Naive thymus-derived CD8-positive, alpha-beta T cell (primary cell): ENCODE measurements at regions not wholly inside any gene's neighbourhood (a gene's known extent, or its start where the extent isn't known, plus 50 kb on each side); places are given as distances from the start of the nearest gene placed in this dataset.

Source experiments
- ATAC-seq, 2 donors: fragments of 150-1000 bp; cut with Tn5 transposase in 1 of 2; sonication (Bioruptor Pico), chemical (Tn5 transposase) in 1 of 2; 1 replicate in 1 of 2; 2 replicates in 1 of 2; pipeline ENCODE4 v1.10.0; 2021; ENCODE audit warnings: mild to moderate bottlenecking in 2 of 2, moderate library complexity in 2 of 2
- POLR2A ChIA-PET: fragments of 350-600 bp; sonication (Branson Sonifier 250); formaldehyde crosslinking; loops from one replicate; lab custom pipeline; 2021; ENCODE audit warnings: antibody characterized with exemption; lab: Charles Lee
- DNase-seq, 10 donors: peaks; one replicate each; pipeline versions ENCODE4 v3.0.0 to v3.0.0-alpha.2; 2020 to 2022
- H3K27ac Mint-ChIP-seq, 10 donors: one replicate each; pipeline ENCODE4 v1.8.0; 2020 to 2022; ENCODE audit warnings: mild to moderate bottlenecking in 10 of 10, mixed read lengths in 10 of 10, moderate library complexity in 4 of 10, inconsistent platforms in 1 of 10
- H3K27me3 Mint-ChIP-seq, 5 donors: one replicate each; pipeline ENCODE4 v1.8.0; 2021 to 2022; ENCODE audit warnings: mixed read lengths in 5 of 5
- H3K36me3 Mint-ChIP-seq, 3 donors: one replicate each; pipeline ENCODE4 v1.8.0; 2020 to 2022; ENCODE audit warnings: mixed read lengths in 3 of 3, mild to moderate bottlenecking in 2 of 3, inconsistent platforms in 1 of 3
- H3K4me1 Mint-ChIP-seq, 4 donors: one replicate each; pipeline ENCODE4 v1.8.0; 2021 to 2022; ENCODE audit warnings: mixed read lengths in 4 of 4
- H3K4me3 Mint-ChIP-seq, 10 donors: one replicate each; pipeline ENCODE4 v1.8.0; 2020 to 2022; ENCODE audit warnings: mild to moderate bottlenecking in 10 of 10, mixed read lengths in 10 of 10, moderate library complexity in 6 of 10, inconsistent platforms in 1 of 10
- H3K9me3 Mint-ChIP-seq, 9 donors: one replicate each; pipeline ENCODE4 v1.8.0; 2020 to 2022; ENCODE audit warnings: mixed read lengths in 9 of 9, mild to moderate bottlenecking in 3 of 9, inconsistent platforms in 1 of 9, moderate library complexity in 1 of 9

DNA sequence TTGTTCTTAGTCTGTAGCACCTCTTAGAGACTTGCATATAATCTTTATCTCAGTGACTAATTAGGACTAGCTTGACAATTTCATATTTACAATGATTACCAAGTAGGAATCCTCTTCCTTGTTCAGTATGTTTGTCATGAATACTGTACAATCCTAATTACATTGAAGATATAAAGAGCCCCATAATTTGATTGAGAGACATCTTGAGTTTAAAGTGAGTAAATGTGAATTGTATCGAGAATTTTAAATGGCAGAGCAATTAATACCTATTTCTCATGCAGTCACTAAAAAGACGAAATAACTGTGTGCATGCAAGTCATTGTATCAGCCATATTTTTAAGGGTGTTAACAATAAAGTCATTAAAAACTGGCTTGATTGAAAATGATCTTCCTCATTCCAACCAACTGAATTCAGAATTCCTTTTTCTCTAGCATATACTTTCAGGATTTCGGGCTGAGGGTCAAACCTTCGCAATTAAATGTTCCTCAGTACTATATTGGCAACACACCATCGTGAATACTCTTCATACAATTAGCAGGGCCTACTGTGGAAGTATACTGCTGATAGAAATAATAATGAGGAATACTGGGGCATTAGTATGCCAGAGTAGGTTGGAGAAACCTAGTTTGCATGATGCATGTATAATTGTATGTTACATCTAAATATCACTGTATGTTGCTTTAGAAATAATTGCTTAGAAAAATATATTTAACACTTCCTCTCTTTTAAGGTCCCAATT is 284.7 kb upstream of the TMEM161B start:
- ATAC-seq (no peak), DNase-seq (no peak)
- Mint-ChIP-seq H3K9me3 (no peaks in the 10 kb centered on the region), H3K27ac (no peak overlapping the region), H3K4me1 (peaks cover 4 to 7% (median 6%) of the 10 kb centered on the region in 4 donors), H3K36me3 (no peaks in the 10 kb centered on the region), H3K27me3 (peaks cover 0 to 16% (median 4%) of the 10 kb centered on the region in 5 donors), H3K4me3 (no peak overlapping the region)
- POLR2A ChIA-PET, result no interaction called here

DNA sequence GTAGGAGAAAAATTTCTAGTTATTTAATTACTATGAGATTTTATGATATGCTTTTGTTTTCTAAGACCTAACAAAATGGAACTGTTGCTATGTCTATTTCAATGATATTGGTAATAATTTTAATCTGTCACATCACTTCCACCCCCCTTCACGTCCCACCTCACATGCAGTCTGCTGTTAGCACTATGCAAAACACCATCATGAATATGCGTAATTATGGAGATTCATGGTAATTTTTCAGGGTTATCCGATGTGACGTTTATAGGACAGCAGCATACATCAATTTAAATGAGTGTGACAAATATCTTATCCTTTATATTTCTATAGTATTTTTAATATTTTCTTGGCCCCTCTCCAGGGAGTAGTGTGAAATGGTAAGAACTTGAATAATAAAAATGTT is 283.8 kb upstream of the TMEM161B start:
- no peaks in the 10 kb centered on the region for H3K9me3 Mint-ChIP-seq
- peaks cover 0 to 9% (median 0%) of the 10 kb centered on the region in 5 donors for H3K27me3 Mint-ChIP-seq
- POLR2A ChIA-PET, result no interaction called here
- H3K4me1 Mint-ChIP-seq, result peaks cover 4 to 7% (median 6%) of the 10 kb centered on the region in 4 donors
- no peaks in the 10 kb centered on the region for H3K36me3 Mint-ChIP-seq
- ATAC-seq (no peak), DNase-seq (no peak)
- no peak overlapping the region for H3K27ac Mint-ChIP-seq
- H3K4me3 Mint-ChIP-seq, result no peak overlapping the region

DNA sequence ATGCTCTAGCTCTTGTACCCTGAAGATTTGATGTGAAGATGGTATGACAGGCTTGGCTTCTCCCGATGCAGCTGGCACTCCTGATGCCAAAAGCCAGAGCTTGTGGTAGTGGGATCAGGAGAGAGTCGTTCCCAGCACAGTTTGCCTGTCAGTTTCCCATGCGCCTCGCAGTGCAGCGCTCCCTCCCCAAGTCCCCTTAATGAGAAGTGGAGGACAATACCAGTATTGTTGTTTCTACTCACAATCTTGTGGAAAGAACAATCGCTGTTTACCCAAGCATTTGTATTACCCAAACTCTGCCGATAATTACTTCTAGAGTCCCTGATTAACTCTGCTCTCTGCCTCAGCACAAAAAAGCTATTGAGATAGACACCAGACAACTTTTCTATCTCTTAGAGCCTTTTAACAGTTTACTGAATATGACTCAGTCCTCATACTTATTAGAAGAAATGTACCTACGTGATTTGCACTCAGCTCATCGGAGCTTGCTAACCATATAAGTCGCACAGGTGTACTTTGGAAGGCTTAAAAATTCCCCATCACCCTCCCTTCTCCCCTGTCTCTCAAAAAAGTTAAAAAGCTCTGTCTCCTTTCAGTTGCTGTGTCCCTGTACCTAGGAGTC is 283.2 kb upstream of the TMEM161B start:
- Mint-ChIP-seq H3K9me3 (no peaks in the 10 kb centered on the region), H3K27me3 (peaks cover 0 to 3% (median 0%) of the 10 kb centered on the region in 5 donors), H3K4me1 (peaks cover 4 to 7% (median 6%) of the 10 kb centered on the region in 4 donors), H3K36me3 (no peaks in the 10 kb centered on the region), H3K4me3 (no peak overlapping the region), H3K27ac (no peak overlapping the region)
- no peak for ATAC-seq
- POLR2A ChIA-PET, result no interaction called here
- DNase-seq, result no peak

DNA sequence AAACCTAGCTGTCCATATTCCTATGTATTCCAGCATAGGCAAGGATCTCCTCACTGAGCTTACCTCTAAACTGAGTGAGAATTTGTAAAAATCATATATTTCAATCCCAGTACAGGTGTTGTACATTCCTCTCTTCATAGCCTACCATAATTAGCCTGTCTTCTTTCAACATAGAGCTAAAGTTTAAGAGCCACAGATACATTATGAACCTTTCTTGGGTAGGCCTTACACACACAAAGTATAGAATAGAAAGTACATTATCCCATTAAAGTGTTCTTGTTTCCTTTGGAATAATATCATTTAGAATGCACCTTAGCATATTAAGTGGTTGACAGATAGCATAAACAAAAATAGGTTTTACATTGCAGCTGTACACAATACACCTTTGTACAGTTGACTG is 282.1 kb upstream of the TMEM161B start:
- H3K9me3 Mint-ChIP-seq, result no peaks in the 10 kb centered on the region
- H3K4me3 Mint-ChIP-seq, result no peak overlapping the region
- H3K27ac Mint-ChIP-seq, result no peak overlapping the region
- DNase-seq, result no peak
- H3K36me3 Mint-ChIP-seq, result no peaks in the 10 kb centered on the region
- peaks cover 2 to 4% (median 2%) of the 10 kb centered on the region in 4 donors for H3K4me1 Mint-ChIP-seq
- H3K27me3 Mint-ChIP-seq, result no peaks in the 10 kb centered on the region
- no peak for ATAC-seq
- POLR2A ChIA-PET, result no interaction called here

DNA sequence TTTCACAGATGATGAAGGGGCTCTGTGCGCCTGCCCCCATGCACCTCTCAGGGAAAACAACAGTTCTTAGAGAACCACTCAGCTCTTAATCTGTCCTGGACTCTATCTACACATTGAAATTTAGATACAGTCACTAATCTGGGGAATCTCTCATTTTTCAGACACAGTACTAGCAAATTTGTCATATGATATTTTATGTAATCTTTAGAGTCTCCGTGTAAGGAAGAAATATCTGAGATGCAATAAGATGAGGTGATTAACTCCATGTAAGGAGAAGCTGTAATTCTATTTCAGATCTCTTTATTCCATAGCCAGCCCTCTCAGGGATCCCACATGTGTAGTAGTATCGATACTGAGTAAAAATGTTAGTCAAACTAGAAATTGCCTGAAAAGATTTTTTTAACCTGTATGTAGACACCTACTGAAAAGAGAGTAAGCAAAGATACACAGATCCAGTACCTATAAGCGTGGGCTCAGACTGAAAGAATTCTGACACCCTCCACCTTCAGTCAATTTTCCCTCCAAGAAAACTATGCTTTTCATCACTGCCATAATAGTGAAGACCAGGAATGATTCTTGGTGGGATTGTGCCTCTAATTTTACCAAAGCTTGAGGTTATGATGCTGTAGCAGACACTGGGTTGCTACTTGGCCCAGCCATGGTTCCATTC is 279.6 kb upstream of the TMEM161B start:
- H3K27ac Mint-ChIP-seq, result no peak overlapping the region
- peaks cover 4 to 18% (median 7%) of the 10 kb centered on the region in 5 donors for H3K27me3 Mint-ChIP-seq

DNA sequence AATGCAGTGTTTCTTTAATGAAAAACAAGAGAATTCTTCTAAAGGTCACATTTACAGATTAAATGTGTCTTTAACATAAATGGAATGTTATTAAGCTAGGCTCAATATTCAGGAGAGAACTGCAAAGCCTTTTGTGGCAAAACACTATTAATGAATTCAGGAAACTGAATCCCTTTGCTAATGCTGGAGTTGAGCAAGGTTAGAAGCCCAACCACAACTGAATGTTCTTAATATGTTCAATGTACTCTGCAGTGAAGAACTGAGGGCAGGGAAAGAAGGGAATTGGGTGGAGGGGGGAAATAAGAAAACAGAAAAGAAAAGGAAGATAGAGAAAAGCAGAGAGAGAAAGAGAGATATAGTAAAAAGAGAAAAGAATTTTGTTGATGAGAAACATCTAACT is 276.7 kb upstream of the TMEM161B start:
- ATAC-seq (no peak), DNase-seq (no peak)
- Mint-ChIP-seq H3K4me3 (no peak overlapping the region), H3K9me3 (no peaks in the 10 kb centered on the region), H3K27ac (peak overlapping the region in 1 of 10 donors; percentile 6), H3K4me1 (no peaks in the 10 kb centered on the region), H3K36me3 (no peaks in the 10 kb centered on the region), H3K27me3 (peaks cover 5 to 18% (median 7%) of the 10 kb centered on the region in 5 donors)
- POLR2A ChIA-PET, result no interaction called here

More for the DNA sequence above, 279.6 kb upstream of the TMEM161B start:
- Mint-ChIP-seq H3K36me3 (no peaks in the 10 kb centered on the region), H3K4me3 (no peak overlapping the region), H3K4me1 (no peaks in the 10 kb centered on the region), H3K9me3 (no peaks in the 10 kb centered on the region)
- no peak for DNase-seq
- POLR2A ChIA-PET, result no interaction called here
- no peak for ATAC-seq

DNA sequence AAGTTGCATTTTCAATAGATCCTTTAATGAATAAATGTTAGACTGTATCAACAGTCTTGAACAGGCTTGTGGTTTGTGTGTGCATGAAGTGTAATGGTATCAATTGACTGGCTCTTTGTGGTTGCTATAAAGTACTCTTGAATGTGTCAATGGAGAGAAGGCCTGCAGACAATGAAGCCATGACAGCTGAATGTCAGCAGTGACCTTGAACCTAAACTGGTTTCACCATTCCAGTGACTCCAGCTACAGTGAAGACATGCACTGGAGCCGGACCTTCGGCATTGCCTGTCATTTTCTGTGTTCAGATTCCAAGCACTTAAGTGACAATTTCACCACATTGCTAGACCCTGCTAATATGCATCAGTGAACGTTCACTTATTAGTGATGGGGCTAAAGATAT is 276.0 kb upstream of the TMEM161B start:
- H3K4me3 Mint-ChIP-seq, result no peak overlapping the region
- no peak for DNase-seq
- H3K4me1 Mint-ChIP-seq, result no peaks in the 10 kb centered on the region
- H3K27me3 Mint-ChIP-seq, result peaks cover 7 to 20% (median 8%) of the 10 kb centered on the region in 5 donors
- POLR2A ChIA-PET, result no interaction called here
- no peaks in the 10 kb centered on the region for H3K36me3 Mint-ChIP-seq
- H3K27ac Mint-ChIP-seq, result no peak overlapping the region
- H3K9me3 Mint-ChIP-seq, result no peaks in the 10 kb centered on the region
- no peak for ATAC-seq

DNA sequence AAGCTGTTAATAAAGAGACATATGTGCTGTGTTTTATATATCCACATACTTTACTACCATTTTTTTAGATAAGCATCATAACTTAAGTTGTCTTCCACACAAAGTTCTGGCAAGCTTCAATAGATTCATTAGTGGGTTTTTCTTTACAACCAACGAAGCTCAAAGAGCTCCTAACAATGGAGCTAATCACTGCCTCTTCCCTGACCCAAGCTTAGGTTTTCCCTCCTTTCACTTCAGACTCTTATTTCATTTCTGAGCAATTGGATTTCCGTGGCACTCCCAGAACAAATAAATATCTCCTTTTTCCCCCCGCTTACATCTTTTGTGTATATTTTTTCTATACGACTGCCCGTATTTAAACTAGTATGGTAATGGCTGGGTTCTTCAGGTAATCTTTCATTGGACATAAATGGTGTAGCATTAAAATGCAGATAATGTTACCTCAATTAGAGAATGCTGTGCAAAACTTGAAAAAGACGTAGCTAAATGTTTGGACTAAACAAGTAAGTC is 275.5 kb upstream of the TMEM161B start:
- POLR2A ChIA-PET, result no interaction called here
- Mint-ChIP-seq H3K4me1 (no peaks in the 10 kb centered on the region), H3K4me3 (no peak overlapping the region), H3K27ac (no peak overlapping the region), H3K27me3 (peaks cover 11 to 25% (median 12%) of the 10 kb centered on the region in 5 donors), H3K9me3 (no peaks in the 10 kb centered on the region), H3K36me3 (no peaks in the 10 kb centered on the region)
- DNase-seq, result no peak
- ATAC-seq, result no peak

DNA sequence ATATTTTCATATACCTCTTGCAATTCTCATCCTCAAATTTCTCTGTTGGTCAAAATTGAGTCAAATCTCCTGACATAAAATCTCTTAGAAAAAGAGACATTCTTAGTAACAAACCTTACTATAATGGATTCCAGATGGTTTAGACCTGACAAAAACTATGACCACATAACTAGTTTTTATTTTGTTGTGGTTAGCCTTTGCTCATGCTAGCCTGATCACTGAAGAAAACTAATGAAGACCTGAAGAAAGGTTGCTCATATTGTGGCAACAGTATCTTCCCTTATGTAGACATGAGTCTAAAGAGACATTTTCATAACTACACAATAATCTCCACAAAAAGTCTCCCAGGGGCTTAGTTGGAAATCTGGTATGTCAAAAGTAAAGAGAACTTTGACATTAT is 274.1 kb upstream of the TMEM161B start:
- Mint-ChIP-seq H3K4me3 (no peak overlapping the region), H3K27me3 (peaks cover 12 to 37% (median 20%) of the 10 kb centered on the region in 5 donors), H3K27ac (no peak overlapping the region), H3K36me3 (peaks cover 0 to 2% (median 0%) of the 10 kb centered on the region in 3 donors), H3K9me3 (no peaks in the 10 kb centered on the region), H3K4me1 (no peaks in the 10 kb centered on the region)
- DNase-seq (no peak), ATAC-seq (no peak)
- POLR2A ChIA-PET, result no interaction called here

DNA sequence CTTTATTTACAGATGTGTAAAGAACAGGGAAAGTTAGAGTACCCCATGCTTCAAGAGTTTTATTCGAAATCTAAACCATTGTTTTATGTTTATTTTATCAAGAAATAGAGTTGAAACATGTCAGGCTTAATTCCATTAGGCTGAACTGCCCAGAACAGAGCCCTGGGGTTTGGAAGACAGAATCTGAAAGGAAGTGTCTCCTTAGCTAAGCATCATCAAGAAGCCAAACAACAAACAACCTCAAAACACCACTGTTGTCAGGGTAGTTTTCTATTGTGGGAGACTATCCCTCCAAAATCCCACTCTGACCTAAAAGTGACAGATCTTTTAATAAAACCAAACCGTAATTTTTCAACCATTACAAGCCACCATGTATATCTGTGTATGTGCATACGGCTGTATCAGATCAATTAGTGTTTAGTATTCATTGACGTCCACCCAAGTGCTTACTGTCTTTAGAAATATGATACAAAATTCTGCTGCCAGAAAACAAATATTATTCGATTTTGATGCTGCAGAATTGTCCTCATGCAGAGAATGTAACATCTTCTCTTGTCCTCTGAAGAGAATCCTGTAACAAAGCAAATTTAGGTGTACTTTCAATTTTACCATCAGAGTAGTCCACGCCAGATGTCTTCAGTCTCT is 271.9 kb upstream of the TMEM161B start:
- ATAC-seq, result no peak
- no peak overlapping the region for H3K4me3 Mint-ChIP-seq
- POLR2A ChIA-PET, result no interaction called here
- no peaks in the 10 kb centered on the region for H3K9me3 Mint-ChIP-seq
- no peak overlapping the region for H3K27ac Mint-ChIP-seq
- H3K4me1 Mint-ChIP-seq, result no peaks in the 10 kb centered on the region
- DNase-seq, result no peak
- H3K27me3 Mint-ChIP-seq, result peaks cover 15 to 48% (median 23%) of the 10 kb centered on the region in 5 donors
- H3K36me3 Mint-ChIP-seq, result peaks cover 0 to 2% (median 0%) of the 10 kb centered on the region in 3 donors

DNA sequence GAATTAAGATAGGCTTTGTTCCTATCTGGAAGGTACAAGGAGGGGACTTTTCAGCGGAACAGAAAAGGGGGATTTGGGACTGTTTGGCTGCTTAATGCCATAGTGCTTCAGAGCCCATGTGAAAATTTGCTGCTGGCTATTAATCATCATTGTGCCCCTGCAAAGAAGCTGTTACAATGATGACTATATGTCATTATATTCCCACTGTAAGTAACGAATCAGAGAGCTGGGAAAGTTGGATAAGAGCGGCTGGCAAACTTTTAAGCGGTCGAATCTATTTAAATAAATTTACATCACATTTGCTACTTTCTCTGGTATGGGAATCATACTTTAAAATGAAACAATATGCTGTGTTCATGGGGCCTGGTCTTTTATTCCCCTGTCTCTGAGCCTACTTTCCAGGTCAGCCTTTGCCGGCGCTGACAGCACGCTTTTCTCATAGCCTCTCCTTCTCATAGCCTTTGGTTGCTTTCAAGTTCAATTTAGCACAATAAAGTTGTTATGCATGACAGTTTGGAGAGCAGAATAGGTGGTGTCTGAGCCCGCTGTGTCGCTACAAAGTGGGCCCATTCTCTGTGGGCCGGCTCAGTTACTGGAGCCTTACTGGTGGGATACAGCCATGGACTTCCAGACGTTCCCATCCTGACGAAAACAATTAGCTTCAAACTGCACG is 271.2 kb upstream of the TMEM161B start:
- Mint-ChIP-seq H3K27me3 (peaks cover 12 to 41% (median 24%) of the 10 kb centered on the region in 5 donors), H3K36me3 (peaks cover 0 to 2% (median 0%) of the 10 kb centered on the region in 3 donors), H3K4me3 (no peak overlapping the region), H3K4me1 (no peaks in the 10 kb centered on the region), H3K9me3 (no peaks in the 10 kb centered on the region), H3K27ac (no peak overlapping the region)
- POLR2A ChIA-PET, result no interaction called here
- DNase-seq, result no peak
- no peak for ATAC-seq

DNA sequence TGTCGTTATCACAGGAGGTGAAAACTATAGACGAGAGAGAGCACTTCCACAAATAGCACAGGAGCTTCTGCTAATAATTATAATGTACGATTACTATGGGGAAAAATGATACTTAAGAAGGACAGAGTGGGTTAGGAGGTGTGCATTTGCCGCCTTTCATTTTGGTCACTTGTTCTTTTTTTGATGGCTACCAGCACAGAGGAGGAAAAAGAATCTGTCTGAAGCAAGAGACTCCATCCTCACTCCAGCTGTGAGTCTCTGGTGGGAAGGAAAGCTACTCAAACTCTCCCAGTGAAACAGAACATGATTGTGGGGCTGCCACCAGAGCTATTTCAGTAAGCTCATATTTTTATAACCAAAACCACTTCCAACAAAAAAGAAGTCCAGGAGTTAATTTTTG is 270.4 kb upstream of the TMEM161B start:
- H3K9me3 Mint-ChIP-seq, result peaks cover 0 to under 1% (median 0%) of the 10 kb centered on the region in 9 donors
- POLR2A ChIA-PET, result no interaction called here
- no peak overlapping the region for H3K4me3 Mint-ChIP-seq
- H3K27me3 Mint-ChIP-seq, result peaks cover 11 to 33% (median 17%) of the 10 kb centered on the region in 5 donors
- H3K4me1 Mint-ChIP-seq, result no peaks in the 10 kb centered on the region
- ATAC-seq (no peak), DNase-seq (no peak)
- no peak overlapping the region for H3K27ac Mint-ChIP-seq
- H3K36me3 Mint-ChIP-seq, result peaks cover 0 to 2% (median 0%) of the 10 kb centered on the region in 3 donors
